Endothelial cell of umbilical vein (primary cell): ENCODE measurements at regions not wholly inside any gene's neighbourhood (a gene's known extent, or its start where the extent isn't known, plus 50 kb on each side); places are given as distances from the start of the nearest gene placed in this dataset.

ENCODE experiments used
- BruUV-seq: library from RNA; stranded (reverse); fragments of 400-500 nt; replicated peaks from 2 replicates; lab custom pipeline; 2021; lab: Mats Ljungman, UMichigan
- CTCF ChIA-PET: fragments of 300-600, 350-600 bp; sonication (Branson Sonifier 250); formaldehyde crosslinking; loops from one replicate; lab custom pipeline; 2021; ENCODE audit warnings: antibody characterized with exemption, inconsistent platforms; lab: Charles Lee
- POLR2A ChIA-PET: fragments of 300-600, 350-600 bp; sonication (Branson Sonifier 250); formaldehyde crosslinking; loops from one replicate; lab custom pipeline; 2021; ENCODE audit warnings: antibody characterized with exemption, inconsistent platforms; lab: Charles Lee
- DNase-seq: peaks from one replicate; pipeline ENCODE4 v3.0.0-alpha.2; 2011; ENCODE audit warnings: low read depth, low spot score
- FAIRE-seq: peaks from 2 replicates; lab custom pipeline; 2011; peaks lifted over from hg19 to GRCh38; lab: Jason Lieb, UNC
- H2AFZ ChIP-seq: 2 replicates; pipeline ENCODE4 v1.6.0; 2012; ENCODE audit warnings: low read depth, low read length, control low read depth, inconsistent platforms
- H3K27ac ChIP-seq: 2 replicates; pipeline ENCODE4 v1.5.1; 2011; ENCODE audit warnings: low read depth, mild to moderate bottlenecking, control low read depth, low read length, moderate library complexity; ENCODE audit not compliant: insufficient read depth
- H3K27me3 ChIP-seq, 2 experiments: 2 replicates each; pipeline versions ENCODE4 v1.6.0 to v1.6.1; 2011; ENCODE audit warnings: low read length in 2 of 2, mixed read lengths in 1 of 2; ENCODE audit not compliant: control insufficient read depth in 2 of 2, insufficient read depth in 2 of 2
- H3K36me3 ChIP-seq, 2 experiments: 2 replicates in 1 of 2; 3 replicates in 1 of 2; pipeline ENCODE4 v1.5.1; 2011; ENCODE audit warnings: low read length in 2 of 2, mild to moderate bottlenecking in 1 of 2, moderate library complexity in 1 of 2; ENCODE audit not compliant: control insufficient read depth in 2 of 2, insufficient read depth in 2 of 2; ENCODE audit errors: extremely low read depth in 1 of 2
- H3K4me1 ChIP-seq: 3 replicates; pipeline ENCODE4 v1.5.1; 2011; ENCODE audit warnings: mild to moderate bottlenecking, low read length; ENCODE audit not compliant: control insufficient read depth, insufficient read depth; ENCODE audit errors: extremely low read depth
- H3K4me2 ChIP-seq: 2 replicates; pipeline ENCODE4 v1.6.1; 2011; ENCODE audit warnings: low read length, control low read depth, mixed read lengths; ENCODE audit not compliant: insufficient read depth
- H3K4me3 ChIP-seq, 3 experiments: fragments of 200-600 bp in 1 of 3; sonication (generic), shearing (Covaris generic) in 1 of 3; replicated peaks in 1 of 3; 2 replicates each; pipeline ENCODE4 v1.5.1; 2011 to 2016; ENCODE audit warnings: control low read depth in 3 of 3, low read length in 3 of 3, mild to moderate bottlenecking in 2 of 3, inconsistent platforms in 1 of 3, low read depth in 1 of 3, moderate library complexity in 1 of 3; ENCODE audit not compliant: insufficient read depth in 1 of 3
- H3K79me2 ChIP-seq: 2 replicates; pipeline ENCODE4 v1.6.0; 2012; ENCODE audit warnings: low read length, inconsistent platforms; ENCODE audit not compliant: control insufficient read depth, insufficient read depth
- H3K9ac ChIP-seq: replicated peaks from 2 replicates; pipeline ENCODE3; 2011; ENCODE audit warnings: low read length, control low read depth; ENCODE audit not compliant: insufficient read depth; ENCODE audit errors: extremely low read depth
- H3K9me1 ChIP-seq: replicated peaks from 3 replicates; pipeline ENCODE4 v1.6.0; 2011; ENCODE audit warnings: mild to moderate bottlenecking, low read length; ENCODE audit not compliant: control insufficient read depth, insufficient read depth; ENCODE audit errors: extremely low read depth
- H3K9me3 ChIP-seq: replicated peaks from 2 replicates; pipeline ENCODE4 v1.5.1; 2012; ENCODE audit warnings: low read length, inconsistent platforms; ENCODE audit not compliant: control insufficient read depth, insufficient read depth
- H4K20me1 ChIP-seq: replicated peaks from 2 replicates; pipeline ENCODE3; 2011; ENCODE audit warnings: mild to moderate bottlenecking, low read length; ENCODE audit not compliant: control insufficient read depth, insufficient read depth; ENCODE audit errors: extremely low read depth
- EZH2 ChIP-seq: IDR thresholded peaks from 2 replicates; pipeline ENCODE4 v1.6.1; 2012; ENCODE audit warnings: borderline replicate concordance, low read depth, mild to moderate bottlenecking, moderate library complexity, low read length, inconsistent platforms; ENCODE audit not compliant: severe bottlenecking
- FOS ChIP-seq: IDR thresholded peaks from 2 replicates; pipeline ENCODE4 v1.6.1; 2011; ENCODE audit warnings: mild to moderate bottlenecking, low read length, moderate library complexity, borderline replicate concordance; ENCODE audit not compliant: insufficient read depth
- GATA2 ChIP-seq: IDR thresholded peaks from 2 replicates; pipeline ENCODE4 v1.7.0; 2011; ENCODE audit warnings: low read depth, mild to moderate bottlenecking, moderate library complexity, mixed read lengths, low read length; ENCODE audit not compliant: insufficient read length, insufficient read depth
- JUN ChIP-seq: IDR thresholded peaks from 2 replicates; pipeline ENCODE4 v1.6.1; 2011; ENCODE audit warnings: borderline replicate concordance, low read depth; ENCODE audit not compliant: insufficient read length, insufficient read depth
- MYC ChIP-seq: IDR thresholded peaks from one replicate; pipeline ENCODE4 v1.6.1; 2011; ENCODE audit warnings: mild to moderate bottlenecking, low read depth, low read length
- POLR2A ChIP-seq: IDR thresholded peaks from 2 replicates; pipeline ENCODE4 v1.6.1; 2012; ENCODE audit warnings: low read depth, mild to moderate bottlenecking, control low read depth, low read length
- POLR2AphosphoS5 ChIP-seq: IDR thresholded peaks from 2 replicates; pipeline ENCODE4 v1.6.1; 2012; ENCODE audit warnings: low read depth, mild to moderate bottlenecking, control low read depth, low read length, moderate library complexity; ENCODE audit not compliant: insufficient read depth
- dilution Hi-C: fragments of 300-500 bp; cut with MboI; formaldehyde crosslinking; loops from one replicate; pipeline ENCODE4 v1.15.0; 2019; ENCODE audit warnings: low sequenced_read_pairs; ENCODE audit not compliant: extremely low pct_ligation_motif_present
- intact Hi-C: fragments of 100-400 bp; cut with micrococcal nuclease; formaldehyde crosslinking; loops from one replicate; pipeline ENCODE4 v1.10.0; 2022
- TF ChIP-seq, protein P1 (sequence below): IDR thresholded peaks from 2 replicates; pipeline ENCODE4 v1.6.1; 2011; ENCODE audit not compliant: insufficient read depth, insufficient read length
- TF ChIP-seq, protein P2 (sequence below), 2 donors: IDR thresholded peaks; 1 replicate in 1 of 2; 2 replicates in 1 of 2; pipeline ENCODE4 v1.5.1; 2011; ENCODE audit warnings: low read length in 2 of 2, mild to moderate bottlenecking in 2 of 2, moderate library complexity in 2 of 2, control low read depth in 1 of 2, inconsistent platforms in 1 of 2, low read depth in 1 of 2; ENCODE audit not compliant: insufficient read depth in 1 of 2; ENCODE audit errors: extremely low read depth in 1 of 2

DNA sequence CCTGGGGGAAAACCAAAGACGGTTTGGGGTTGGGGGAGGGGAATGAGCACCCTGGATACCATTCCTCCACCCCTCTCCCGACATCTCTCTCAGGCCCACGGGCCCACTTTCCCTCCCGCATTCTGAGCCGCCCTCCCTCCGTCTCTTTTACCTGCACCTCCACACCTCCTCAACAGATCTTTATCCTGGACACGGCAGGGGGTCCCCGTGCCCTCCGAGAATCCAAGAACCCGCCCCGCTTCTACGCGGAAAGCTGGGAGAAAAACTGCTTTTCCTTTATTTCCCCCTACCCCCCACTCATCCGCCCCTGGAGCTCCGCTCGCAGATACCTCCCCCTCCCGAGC is 108.8 kb downstream of the NAV1 start:
- FAIRE-seq (no peak), DNase-seq (no peak)
- no TSS peak for BruUV-seq
- H3K27ac ChIP-seq, result no peak overlapping the region
- no peak overlapping the region for H3K4me2 ChIP-seq
- H3K4me3 ChIP-seq, result peak overlapping the region; percentile 31 to 49 (median 42)
- no peaks in the 10 kb centered on the region for H3K9me3 ChIP-seq
- ChIA-PET CTCF (interaction anchor here (0.6 to 5.2 kb wide), 7 partner anchors 12 to 145 kb away, joined by 4 to 42 read pairs (median 7); no protein-coding TSS in a partner anchor), POLR2A (no interaction called here)
- intact Hi-C loops (loop anchor here (1.0 kb wide), 2 partner anchors 11 to 50 kb away; no protein-coding TSS in a partner anchor), dilution Hi-C loops (no loop called here)
- H3K36me3 ChIP-seq, result no peaks in the 10 kb centered on the region
- H3K9ac ChIP-seq, result peak overlapping the region; percentile 40
- no peak for TF ChIP-seq MYC
- TF ChIP-seq EZH2, result no peak
- no peak for TF ChIP-seq FOS
- TF ChIP-seq JUN, result no peak
- TF ChIP-seq POLR2AphosphoS5, result no peak
- no peak for TF ChIP-seq POLR2A
- TF ChIP-seq, protein P1, sequence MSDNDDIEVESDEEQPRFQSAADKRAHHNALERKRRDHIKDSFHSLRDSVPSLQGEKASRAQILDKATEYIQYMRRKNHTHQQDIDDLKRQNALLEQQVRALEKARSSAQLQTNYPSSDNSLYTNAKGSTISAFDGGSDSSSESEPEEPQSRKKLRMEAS, result no peak
- TF ChIP-seq GATA2, result no peak
- TF ChIP-seq, protein P2, sequence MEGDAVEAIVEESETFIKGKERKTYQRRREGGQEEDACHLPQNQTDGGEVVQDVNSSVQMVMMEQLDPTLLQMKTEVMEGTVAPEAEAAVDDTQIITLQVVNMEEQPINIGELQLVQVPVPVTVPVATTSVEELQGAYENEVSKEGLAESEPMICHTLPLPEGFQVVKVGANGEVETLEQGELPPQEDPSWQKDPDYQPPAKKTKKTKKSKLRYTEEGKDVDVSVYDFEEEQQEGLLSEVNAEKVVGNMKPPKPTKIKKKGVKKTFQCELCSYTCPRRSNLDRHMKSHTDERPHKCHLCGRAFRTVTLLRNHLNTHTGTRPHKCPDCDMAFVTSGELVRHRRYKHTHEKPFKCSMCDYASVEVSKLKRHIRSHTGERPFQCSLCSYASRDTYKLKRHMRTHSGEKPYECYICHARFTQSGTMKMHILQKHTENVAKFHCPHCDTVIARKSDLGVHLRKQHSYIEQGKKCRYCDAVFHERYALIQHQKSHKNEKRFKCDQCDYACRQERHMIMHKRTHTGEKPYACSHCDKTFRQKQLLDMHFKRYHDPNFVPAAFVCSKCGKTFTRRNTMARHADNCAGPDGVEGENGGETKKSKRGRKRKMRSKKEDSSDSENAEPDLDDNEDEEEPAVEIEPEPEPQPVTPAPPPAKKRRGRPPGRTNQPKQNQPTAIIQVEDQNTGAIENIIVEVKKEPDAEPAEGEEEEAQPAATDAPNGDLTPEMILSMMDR (IDR thresholded peaks at IDR 0.05; ENCODE audit: extremely low read depth in 1 of 2, insufficient read depth in 1 of 2, low read depth in 1 of 2, low read length in 2 of 2), result no peak
- H2AFZ ChIP-seq, result no peak overlapping the region
- no peaks in the 10 kb centered on the region for H3K27me3 ChIP-seq
- peaks cover 30% of the 10 kb centered on the region for H3K4me1 ChIP-seq
- H3K79me2 ChIP-seq, result peaks cover 31% of the 10 kb centered on the region
- H3K9me1 ChIP-seq, result no peaks in the 10 kb centered on the region
- H4K20me1 ChIP-seq, result no peaks in the 10 kb centered on the region
